K562 (cell line): ENCODE measurements at regions not wholly inside any gene's neighbourhood (a gene's known extent, or its start where the extent isn't known, plus 50 kb on each side); places are given as distances from the start of the nearest gene placed in this dataset.

Experiments used
- ATAC-seq: fragments of 200-7000 bp; cut with Tn5 transposase; 3 replicates; pipeline ENCODE4 v1.9.1; 2020; ENCODE audit warnings: moderate library complexity
- BruUV-seq: library from RNA; stranded (reverse); fragments of 400-500 nt; replicated peaks from 2 replicates; lab custom pipeline; 2021; lab: Mats Ljungman, UMichigan
- CTCF ChIA-PET: fragments of 300-600 bp; formaldehyde crosslinking; extraction: SDS; loops from one replicate; lab custom pipeline; 2021; ENCODE audit warnings: low intra/inter-chr PET ratio; lab: Yijun Ruan, JAX
- POLR2A ChIA-PET: fragments of 300-600, 350-650 bp; sonication (Branson Sonifier 250); formaldehyde crosslinking; extraction: SDS; loops from one replicate; lab custom pipeline; 2021; ENCODE audit warnings: antibody characterized with exemption, inconsistent platforms; lab: Yijun Ruan, JAX
- DNase-seq, 4 experiments: peaks; one replicate each; pipeline versions ENCODE4 v3.0.0 to v3.0.0-alpha.2; 2011 to 2018; ENCODE audit warnings: low spot score in 3 of 4, mixed read lengths in 3 of 4; ENCODE audit errors: extremely low read depth in 1 of 4
- FAIRE-seq: peaks from 2 replicates; lab custom pipeline; 2011; peaks lifted over from hg19 to GRCh38; lab: Jason Lieb, UNC
- H2AFZ ChIP-seq: 2 replicates; pipeline ENCODE4 v1.6.0; 2011; ENCODE audit warnings: low read depth, low read length, control low read depth, inconsistent platforms
- H3K27ac ChIP-seq: fragments of 200-600 bp; 3 replicates; pipeline ENCODE4 v1.8.0; 2011; ENCODE audit warnings: low read depth, mild to moderate bottlenecking, control low read depth, inconsistent platforms, low read length, moderate library complexity, mixed read lengths; ENCODE audit errors: extremely low read depth
- H3K27me3 ChIP-seq, 2 experiments: fragments of 300-600 bp in 1 of 2; 2 replicates in 1 of 2; 3 replicates in 1 of 2; pipeline versions ENCODE4 v1.6.0 to v1.8.0; 2011; ENCODE audit warnings: inconsistent platforms in 2 of 2, low read length in 2 of 2, mild to moderate bottlenecking in 1 of 2, mixed read lengths in 1 of 2, moderate library complexity in 1 of 2; ENCODE audit not compliant: control insufficient read depth in 2 of 2, insufficient read depth in 2 of 2
- H3K36me3 ChIP-seq: fragments of 300-600 bp; 3 replicates; pipeline ENCODE4 v1.8.0; 2011; ENCODE audit warnings: mild to moderate bottlenecking, low read length, inconsistent platforms; ENCODE audit not compliant: control insufficient read depth, insufficient read depth
- H3K4me1 ChIP-seq, 2 experiments: fragments of 200-600 bp in 1 of 2; replicated peaks in 1 of 2; 2 replicates in 1 of 2; 3 replicates in 1 of 2; pipeline versions ENCODE4 v1.5.1 to v1.8.0; 2011; ENCODE audit warnings: inconsistent platforms in 2 of 2, low read length in 2 of 2, mild to moderate bottlenecking in 1 of 2, mixed read lengths in 1 of 2, moderate library complexity in 1 of 2; ENCODE audit not compliant: control insufficient read depth in 2 of 2, insufficient read depth in 2 of 2
- H3K4me2 ChIP-seq: 2 replicates; pipeline ENCODE4 v1.6.1; 2011; ENCODE audit warnings: low read length, control low read depth, inconsistent platforms, mixed read lengths; ENCODE audit not compliant: insufficient read depth
- H3K4me3 ChIP-seq: fragments of 200-600 bp; sonication (generic), shearing (Covaris generic); 2 replicates; pipeline ENCODE4 v1.5.1; 2016; ENCODE audit warnings: control low read depth, inconsistent platforms
- H3K79me2 ChIP-seq: fragments of 200-600 bp; 3 replicates; pipeline ENCODE4 v1.8.0; 2011; ENCODE audit warnings: low read length, inconsistent platforms; ENCODE audit not compliant: control insufficient read depth, insufficient read depth
- H3K9ac ChIP-seq, 2 experiments: 2 replicates each; pipeline versions ENCODE4 v1.6.0 to v1.6.1; 2011; ENCODE audit warnings: low read depth in 2 of 2, low read length in 2 of 2, control low read depth in 1 of 2, inconsistent platforms in 1 of 2, mild to moderate bottlenecking in 1 of 2, mixed read lengths in 1 of 2; ENCODE audit not compliant: insufficient read depth in 1 of 2
- H3K9me1 ChIP-seq: one replicate; pipeline ENCODE4 v1.6.0; 2011; ENCODE audit warnings: inconsistent platforms, mild to moderate bottlenecking, low read length, moderate library complexity; ENCODE audit not compliant: control insufficient read depth, insufficient read depth
- H3K9me3 ChIP-seq: replicated peaks from 2 replicates; pipeline ENCODE4 v1.5.1; 2011; ENCODE audit warnings: low read depth, low read length, inconsistent platforms; ENCODE audit not compliant: control insufficient read depth, insufficient read depth
- H4K20me1 ChIP-seq: replicated peaks from 2 replicates; pipeline ENCODE4 v1.6.1; 2011; ENCODE audit warnings: low read length, inconsistent platforms, mixed read lengths; ENCODE audit not compliant: control insufficient read depth, insufficient read depth
- ATF1 ChIP-seq, 2 experiments: fragments of 450-650 bp in 1 of 2; IDR thresholded peaks; 2 replicates each; pipeline ENCODE4 v1.6.1; 2016; ENCODE audit warnings: missing compliant biosample characterization in 1 of 2, missing genetic modification characterization in 1 of 2
- CTCF ChIP-seq, 3 experiments: IDR thresholded peaks in 2 of 3; conservative IDR thresholded peaks in 1 of 3; 2 replicates each; pipeline ENCODE4 v1.5.1; 2011 to 2012; ENCODE audit warnings: low read length in 3 of 3, mild to moderate bottlenecking in 3 of 3, control low read depth in 2 of 3, improper control_type of control experiment in 1 of 3, inconsistent platforms in 1 of 3, low read depth in 1 of 3, mixed read lengths in 1 of 3, moderate library complexity in 1 of 3; ENCODE audit not compliant: insufficient read depth in 2 of 3
- FIP1L1 ChIP-seq: fragments of 200-400 bp; formaldehyde crosslinking; IDR thresholded peaks from 2 replicates; pipeline ENCODE4 v1.6.1; 2018; ENCODE audit warnings: mild to moderate bottlenecking, low read depth, low read length; ENCODE audit not compliant: poor library complexity, severe bottlenecking
- HSF4 ChIP-seq: fragments of 250-450 bp; sonication (Bioruptor Pico); IDR thresholded peaks from 2 replicates; pipeline ENCODE4 v2.1.2; 2022; ENCODE audit warnings: mild to moderate bottlenecking, moderate library complexity, borderline replicate concordance
- KHSRP ChIP-seq: fragments of 450-650 bp; IDR thresholded peaks from 2 replicates; pipeline ENCODE4 v1.6.1; 2017
- KLF16 ChIP-seq: IDR thresholded peaks from 2 replicates; pipeline ENCODE4 v1.6.1; 2016; ENCODE audit warnings: antibody characterized with exemption
- NR3C1 ChIP-seq: sonication (generic); formaldehyde crosslinking; IDR thresholded peaks from 2 replicates; pipeline ENCODE4 v1.8.1; 2022; ENCODE audit warnings: missing genetic modification reagents
- POLR3G ChIP-seq: IDR thresholded peaks from 2 replicates; pipeline ENCODE4 v1.6.1; 2011; ENCODE audit not compliant: insufficient read length, insufficient replicate concordance; ENCODE audit errors: extremely low read depth
- RNF2 ChIP-seq: sonication (generic); IDR thresholded peaks from 2 replicates; pipeline ENCODE4 v1.6.1; 2016
- SP1 ChIP-seq: sonication (generic); formaldehyde crosslinking; IDR thresholded peaks from 2 replicates; pipeline ENCODE4 v1.8.1; 2022; ENCODE audit warnings: mild to moderate bottlenecking, missing genetic modification reagents
- STAG1 ChIP-seq: sonication (generic); formaldehyde crosslinking; IDR thresholded peaks from 2 replicates; pipeline ENCODE4 v1.5.0; 2020; ENCODE audit warnings: missing genetic modification reagents, borderline replicate concordance
- TFAM ChIP-seq: fragments of 250-450 bp; sonication (Bioruptor Pico); conservative IDR thresholded peaks from 2 replicates; pipeline ENCODE4 v1.5.0; 2021; ENCODE audit warnings: mild to moderate bottlenecking, moderate library complexity
- XRCC3 ChIP-seq: fragments of 450-650 bp; IDR thresholded peaks from 2 replicates; pipeline ENCODE4 v1.6.1; 2017; ENCODE audit warnings: mild to moderate bottlenecking, moderate library complexity
- ZBTB11 ChIP-seq, 3 experiments: fragments of 200-800 bp in 1 of 3; fragments of 250-450 bp in 1 of 3; fragments of 450-650 bp in 1 of 3; sonication (Bioruptor Pico) in 1 of 3; sonication (Bioruptor generic) in 1 of 3; formaldehyde crosslinking in 1 of 3; IDR thresholded peaks; 2 replicates each; pipeline versions ENCODE4 v1.6.1 to v1.8.0; 2016 to 2022; ENCODE audit warnings: mild to moderate bottlenecking in 2 of 3, missing genetic modification characterization in 2 of 3, missing compliant biosample characterization in 1 of 3, moderate library complexity in 1 of 3
- ZNF277 ChIP-seq: fragments of 250-450 bp; sonication (Bioruptor Pico); IDR thresholded peaks from 2 replicates; pipeline ENCODE4 v1.8.0; 2022; ENCODE audit warnings: inconsistent platforms, mild to moderate bottlenecking, moderate library complexity, borderline replicate concordance
- ZNF695 ChIP-seq: fragments of 450-650 bp; formaldehyde crosslinking; IDR thresholded peaks from 2 replicates; pipeline ENCODE4 v1.4.0; 2020; ENCODE audit warnings: mild to moderate bottlenecking, moderate library complexity
- WGBS: fragments of 100-300 bp; shearing (Covaris generic); methylation state at CpG from one replicate; pipeline ENCODE4 v1.1.6; 2016; ENCODE audit warnings: low coverage, mixed read lengths; ENCODE audit not compliant: insufficient coverage; ENCODE audit errors: missing lambda C conversion rate; 5-methylcytosine and 5-hydroxymethylcytosine counted together
- in situ Hi-C: fragments of 300-500 bp; cut with MboI; formaldehyde crosslinking; loops from 4 replicates; pipeline ENCODE4 v1.15.0; 2018; ENCODE audit warnings: inconsistent platforms, mixed read lengths
- intact Hi-C: fragments of 100-400 bp; cut with micrococcal nuclease; formaldehyde crosslinking; loops from 2 replicates; pipeline ENCODE4 v1.14.2; 2022

GRCh38 chr21:23455676-23456075 is 2151.6 kb downstream of the MRPL39 start:
- no peak for FAIRE-seq
- CTCF ChIA-PET, result no interaction called here
- intact Hi-C loops, result no loop called here
- TF ChIP-seq HSF4 (CRISPR knock-in tag) (no peak), ZNF277 (CRISPR knock-in tag) (no peak), ZNF695 (no peak), ATF1 (CRISPR knock-in tag; IDR thresholded peaks at IDR 0.05) (no peak), ATF1 (tag; IDR thresholded peaks at IDR 0.05) (no peak), KLF16 (no peak), POLR3G (no peak), FIP1L1 (no peak), NR3C1 (CRISPR knock-in tag) (no peak), KHSRP (no peak), XRCC3 (no peak), RNF2 (no peak), STAG1 (CRISPR knock-in tag) (no peak), CTCF (IDR thresholded peaks at IDR 0.05 in 2 of 3, conservative IDR thresholded peaks at IDR 0.05 in 1 of 3; ENCODE audit: insufficient read depth in 2 of 3, low read depth in 1 of 3, low read length in 3 of 3) (no peak), SP1 (CRISPR knock-in tag) (no peak), TFAM (CRISPR knock-in tag) (no peak), ZBTB11 (CRISPR knock-in tag; IDR thresholded peaks at IDR 0.05) (no peak)

More at GRCh38 chr21:23455676-23456075, 2151.6 kb downstream of the MRPL39 start:
- BruUV-seq, result no TSS peak
- H3K4me3 ChIP-seq, result no peak overlapping the region
- ATAC-seq, result no peak
- no peaks in the 10 kb centered on the region for H3K27me3 ChIP-seq
- in situ Hi-C loops, result no loop called here
- no peak overlapping the region for H3K9ac ChIP-seq
- WGBS, result 6% methylated on average over 4 of the region's 4 CpGs
- H3K9me3 ChIP-seq, result no peaks in the 10 kb centered on the region
- H3K4me2 ChIP-seq, result no peak overlapping the region
- no peak for DNase-seq
- H2AFZ ChIP-seq, result no peak overlapping the region
- no peaks in the 10 kb centered on the region for H4K20me1 ChIP-seq
- no peaks in the 10 kb centered on the region for H3K36me3 ChIP-seq
- no peaks in the 10 kb centered on the region for H3K79me2 ChIP-seq
- H3K9me1 ChIP-seq, result no peaks in the 10 kb centered on the region
- H3K4me1 ChIP-seq, result no peaks in the 10 kb centered on the region
- no peak overlapping the region for H3K27ac ChIP-seq
- POLR2A ChIA-PET, result no interaction called here
